SW 1271 (cell line): ENCODE measurements at regions not wholly inside any gene's neighbourhood (a gene's known extent, or its start where the extent isn't known, plus 50 kb on each side); places are given as distances from the start of the nearest gene placed in this dataset.
"Not testable (repeated sequence)": the region's sequence is repeated elsewhere in the genome, so short reads cannot be mapped to it uniquely, and the experiment has no call there.

Experiments
- DNase-seq, 2 experiments: peaks; one replicate each; lab custom pipeline; 2025; lab: John Stamatoyannopoulos, UW

DNA sequence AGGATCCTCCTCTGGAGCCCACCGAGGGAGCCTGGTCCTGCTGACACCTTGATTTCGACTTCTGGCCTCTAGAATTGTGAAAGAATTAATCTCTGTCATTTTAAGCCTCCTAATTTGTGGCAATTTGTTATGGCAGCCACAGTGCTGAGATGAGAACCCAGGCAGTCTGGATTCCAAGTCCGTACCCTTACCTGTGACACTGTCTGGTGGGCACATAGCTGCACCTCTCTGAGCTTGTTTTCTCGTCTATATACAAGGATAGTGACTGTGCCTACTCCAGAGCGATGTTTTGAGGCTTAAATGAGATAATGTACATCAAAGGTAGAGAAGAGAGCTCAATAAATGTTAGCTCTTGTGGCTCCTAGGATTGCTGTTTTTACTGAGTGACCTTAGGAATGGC is 128.4 kb upstream of the MPHOSPH6 start:
- DNase-seq: no peak

DNA sequence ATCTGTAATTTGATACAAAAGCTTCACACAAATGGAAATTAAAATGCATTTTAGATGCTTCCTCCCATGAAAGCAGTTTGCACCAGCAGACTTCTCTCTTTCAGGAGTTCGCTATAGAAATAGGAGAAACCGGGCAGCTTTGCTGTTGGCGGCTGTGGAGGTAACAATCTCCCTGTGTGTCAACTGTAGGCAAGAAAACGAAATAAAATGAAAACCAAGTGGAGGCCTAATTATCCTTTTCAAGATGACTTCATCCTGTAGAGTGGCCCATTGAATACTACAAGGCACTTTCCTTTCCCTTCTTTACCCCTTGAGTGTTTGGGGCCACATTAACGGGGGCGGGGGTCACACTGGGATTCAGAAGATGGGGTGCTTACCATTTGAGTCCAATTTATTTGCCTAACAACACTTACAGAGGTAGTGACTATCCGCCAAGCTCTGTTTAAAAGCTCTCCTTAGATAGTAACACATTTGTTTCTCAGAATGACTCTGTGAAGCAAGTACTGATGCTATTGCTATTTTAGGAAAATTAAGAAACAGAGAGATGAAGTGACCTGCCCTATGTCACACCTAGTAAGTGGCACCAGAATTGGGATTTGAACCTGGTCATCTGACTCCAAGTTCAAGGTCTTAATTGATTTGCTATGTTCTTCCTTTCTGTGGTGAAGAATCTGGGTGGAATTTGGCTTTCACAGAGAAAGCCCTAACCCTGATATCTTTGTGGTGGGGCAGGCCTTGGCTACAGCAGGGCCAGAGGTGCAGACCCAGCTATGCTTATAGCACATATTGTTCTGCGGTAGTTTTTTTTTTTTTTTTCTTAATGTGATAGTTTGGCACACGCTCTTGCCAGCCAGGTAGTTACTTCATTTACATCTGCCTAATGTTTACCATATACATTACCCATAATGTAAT is 125.5 kb upstream of the MPHOSPH6 start:
- DNase-seq: no peak

DNA sequence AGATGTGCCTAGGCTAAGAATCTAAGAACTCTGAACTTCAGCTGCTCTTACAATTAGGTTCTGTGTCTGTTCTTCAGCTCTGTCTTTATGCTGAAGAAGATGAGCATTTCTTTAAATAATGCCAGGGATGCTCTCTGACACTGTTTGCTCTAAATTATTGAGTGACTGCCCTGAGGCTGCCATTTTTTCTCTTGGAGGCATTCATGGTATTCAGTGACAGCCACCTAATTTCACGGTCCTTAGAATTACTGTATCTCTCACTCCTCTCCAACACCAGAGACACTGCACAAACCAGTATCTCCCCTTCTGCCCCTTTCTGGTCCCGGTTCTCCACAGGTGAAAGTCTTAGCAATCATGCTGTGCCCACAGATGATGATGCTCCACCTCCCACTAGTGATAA is 123.6 kb upstream of the MPHOSPH6 start:
- DNase-seq: no peak

DNA sequence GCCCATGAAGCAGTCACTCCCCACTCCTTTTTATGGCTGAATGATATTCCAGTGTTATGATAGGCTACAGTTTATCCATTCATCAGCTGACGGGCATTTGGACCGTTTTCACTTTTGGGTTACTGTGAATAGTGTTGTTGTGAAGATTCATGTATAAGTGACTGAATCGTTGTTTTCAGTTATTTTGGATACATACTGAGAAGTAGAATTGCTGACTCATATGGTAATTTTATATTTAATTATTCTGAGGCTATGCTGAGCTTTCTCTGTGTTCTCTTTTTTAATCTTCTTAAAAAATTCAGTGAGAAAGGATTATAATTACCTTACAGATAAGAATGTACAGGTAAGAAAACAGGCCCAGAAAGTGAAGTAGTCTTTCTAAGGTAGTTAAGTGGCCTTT is 117.9 kb upstream of the MPHOSPH6 start:
- DNase-seq: no peak

GRCh38 chr16:82282662-82283061 is 112.6 kb upstream of the MPHOSPH6 start:
- DNase-seq: no peak

DNA sequence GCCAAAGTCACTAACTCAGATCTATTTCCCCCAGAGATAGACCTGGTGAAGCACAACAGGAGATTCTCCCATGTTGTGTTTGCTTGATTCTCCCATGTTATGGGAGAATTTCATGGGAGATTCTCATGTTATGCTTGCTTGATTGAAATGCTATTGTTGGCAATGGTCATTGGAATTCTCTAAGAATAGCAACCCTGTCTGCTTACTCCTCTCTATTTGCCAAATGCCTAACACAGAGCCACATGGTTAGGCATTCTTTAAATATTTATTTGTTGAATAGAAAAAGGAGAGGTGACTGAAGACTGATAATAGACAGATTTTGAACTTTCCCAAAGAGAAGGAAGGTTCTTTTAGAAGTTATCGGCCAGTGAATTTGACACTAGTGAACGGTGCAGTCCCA is 111.5 kb upstream of the MPHOSPH6 start:
- DNase-seq: no peak

GRCh38 chr16:82280867-82281266 is 110.8 kb upstream of the MPHOSPH6 start:
- DNase-seq: no peak

GRCh38 chr16:82275349-82275748 is 105.3 kb upstream of the MPHOSPH6 start:
- DNase-seq: not testable (repeated sequence)

- no peak for DNase-seq
These were observed 101.6 kb upstream of the MPHOSPH6 start for GRCh38 chr16:82271636-82272035.

DNA sequence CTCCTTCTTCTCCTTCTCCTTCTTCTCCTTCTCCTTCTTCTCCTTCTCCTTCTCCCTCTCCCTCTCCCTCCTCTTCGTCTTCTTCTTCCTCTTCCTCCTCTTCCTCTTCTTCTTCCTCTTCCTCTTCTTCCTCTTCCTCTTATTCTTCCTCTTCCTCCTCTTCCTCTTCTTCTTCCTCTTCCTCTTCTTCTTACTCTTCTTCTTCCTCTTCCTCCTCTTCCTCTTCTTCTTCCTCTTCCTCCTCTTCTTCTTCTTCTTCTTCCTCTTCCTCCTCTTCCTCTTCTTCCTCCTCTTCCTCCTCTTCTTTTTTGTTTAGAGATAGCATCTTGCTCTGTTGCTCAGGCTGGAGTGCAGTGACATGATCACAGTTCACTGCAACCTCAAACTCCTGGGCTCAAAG is 97.7 kb upstream of the MPHOSPH6 start:
- DNase-seq: not testable (repeated sequence)

- no peak for DNase-seq
These were observed 95.8 kb upstream of the MPHOSPH6 start for GRCh38 chr16:82265809-82266208.

GRCh38 chr16:82264756-82265155 is 94.7 kb upstream of the MPHOSPH6 start:
- DNase-seq: no peak

GRCh38 chr16:82263521-82264143 is 93.6 kb upstream of the MPHOSPH6 start:
- peak in 1 of 2 experiments; percentile 15 for DNase-seq

DNA sequence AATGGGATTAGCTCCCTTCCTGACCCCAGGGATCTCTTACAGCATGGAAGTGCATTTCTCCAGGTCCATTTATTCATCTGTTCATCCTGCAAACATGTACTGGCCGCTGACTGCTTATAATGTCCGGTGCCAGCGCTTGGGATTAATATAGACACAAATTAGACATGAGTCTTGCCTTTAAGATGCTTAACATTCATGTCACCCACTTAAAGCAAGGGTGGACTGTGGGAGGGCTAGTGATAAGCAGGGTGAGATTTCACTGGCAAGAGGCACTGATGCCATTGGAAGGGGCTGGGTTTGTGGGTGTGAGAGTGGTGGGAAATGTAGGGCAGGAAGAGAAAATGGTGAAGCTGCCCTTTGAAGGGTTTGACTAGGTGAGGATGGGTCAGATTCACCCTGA is 92.2 kb upstream of the MPHOSPH6 start:
- DNase-seq: no peak

DNA sequence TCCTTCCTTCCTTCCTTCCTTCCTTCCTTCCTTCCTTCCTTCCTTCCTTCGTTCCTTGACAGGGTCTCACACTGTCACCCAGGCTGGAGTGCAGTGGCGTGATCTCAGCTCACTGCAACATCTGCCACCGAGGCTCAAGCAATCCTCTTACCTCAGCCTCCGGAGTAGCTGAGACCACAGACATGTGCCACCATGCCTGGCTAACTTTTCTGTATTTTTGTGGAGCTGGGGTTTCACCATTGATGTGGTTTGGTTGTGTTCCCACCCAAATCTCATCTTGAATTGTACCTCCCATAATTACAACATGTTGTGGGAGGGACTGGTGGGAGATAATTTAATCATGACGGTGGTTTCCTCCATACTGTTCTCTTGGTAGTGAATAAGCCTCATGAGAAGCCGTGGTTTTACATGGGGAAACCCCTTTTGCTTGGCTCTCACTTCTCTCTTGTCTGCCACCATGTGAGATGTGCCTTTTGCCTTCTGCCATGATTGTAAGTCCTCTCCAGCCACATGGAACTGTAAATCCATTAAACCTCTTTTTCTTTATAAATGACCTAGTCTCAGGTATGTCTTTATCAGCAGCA is 90.3 kb upstream of the MPHOSPH6 start:
- DNase-seq: no peak

DNA sequence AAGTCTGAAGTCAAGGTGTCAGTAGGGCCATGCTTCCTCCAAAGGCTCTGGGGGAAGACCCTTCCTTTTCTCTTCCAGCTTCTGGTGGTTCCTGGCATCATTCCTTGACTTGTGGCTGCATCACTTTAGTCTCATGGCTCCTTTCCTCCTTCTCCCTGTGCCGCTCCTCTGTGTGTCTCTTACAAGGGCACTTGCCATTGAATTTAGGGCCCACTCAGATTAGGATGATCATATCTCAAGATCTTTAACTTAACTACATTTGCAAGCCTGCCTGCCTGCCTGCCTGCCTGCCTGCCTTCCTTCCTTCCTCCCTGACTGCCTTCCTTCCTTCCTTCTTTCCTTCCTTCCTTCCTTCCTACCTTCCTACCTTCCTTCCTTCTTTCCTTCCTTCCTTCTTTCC is 89.7 kb upstream of the MPHOSPH6 start:
- DNase-seq: no peak

- DNase-seq: no peak
These were observed 88.0 kb upstream of the MPHOSPH6 start for GRCh38 chr16:82257990-82258389.

DNA sequence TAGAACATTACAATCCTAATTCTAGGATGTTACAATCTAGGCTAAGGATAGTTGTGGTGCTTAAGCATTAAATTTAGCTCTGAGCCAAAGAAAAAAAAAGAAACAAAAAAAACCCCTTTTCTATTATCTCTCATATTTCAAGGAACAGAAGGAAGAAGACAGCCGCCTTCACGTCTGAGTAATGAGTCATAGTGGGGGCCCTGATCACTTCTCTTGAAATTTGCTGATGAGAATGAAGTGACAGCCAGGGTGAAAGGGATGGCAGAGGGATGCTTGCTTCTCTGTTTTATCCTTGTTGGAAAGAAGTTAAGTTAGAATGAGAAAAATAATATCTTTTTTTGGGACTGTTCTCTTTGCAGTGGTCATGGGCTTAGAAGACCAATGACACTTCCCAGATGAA is 82.6 kb upstream of the MPHOSPH6 start:
- DNase-seq: no peak

DNA sequence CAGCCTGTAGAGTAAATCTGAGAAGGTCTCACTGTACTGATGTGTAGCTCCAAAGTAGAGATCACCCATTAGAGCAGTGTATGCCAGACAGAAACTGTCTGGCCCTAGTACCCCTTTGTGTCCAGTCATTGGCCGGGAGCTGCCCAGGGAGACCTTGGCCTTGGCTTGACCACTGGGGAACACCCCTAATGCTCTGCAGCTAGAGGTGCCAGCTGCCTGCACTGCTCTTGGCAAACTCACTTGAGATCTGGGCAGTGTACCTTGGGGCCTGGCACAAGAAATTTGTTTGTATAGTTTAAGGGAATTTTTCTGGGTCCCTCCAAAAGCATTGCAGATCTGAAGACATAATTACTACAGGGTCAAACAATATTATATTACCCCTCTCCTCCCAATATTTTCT is 78.7 kb upstream of the MPHOSPH6 start:
- DNase-seq: no peak

- no peak for DNase-seq
These were observed 78.1 kb upstream of the MPHOSPH6 start for GRCh38 chr16:82248012-82248656.

DNA sequence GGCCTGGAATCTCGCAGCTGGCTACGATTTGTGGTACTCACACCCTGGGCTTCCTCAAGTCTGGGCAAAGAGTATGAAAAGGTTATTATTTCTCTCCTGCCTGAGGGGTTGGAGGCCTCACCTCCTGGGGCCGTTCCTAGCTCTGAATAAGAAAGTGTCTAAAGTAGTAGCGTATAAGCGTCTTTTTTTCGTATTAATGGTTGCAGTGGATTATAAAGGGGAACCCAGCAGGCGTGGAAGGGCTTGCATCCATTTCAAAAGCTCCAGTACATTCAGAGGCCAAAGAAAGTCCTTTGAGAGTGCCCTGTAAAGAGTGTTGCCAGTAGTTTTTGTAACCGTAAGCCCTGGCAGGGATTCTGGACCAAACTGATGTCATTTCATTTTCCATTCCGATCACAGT is 72.2 kb upstream of the MPHOSPH6 start:
- no peak for DNase-seq

GRCh38 chr16:82241469-82242052 is 71.5 kb upstream of the MPHOSPH6 start:
- no peak for DNase-seq
